HG03520 (cell line): ENCODE measurements at regions not wholly inside any gene's neighbourhood (a gene's known extent, or its start where the extent isn't known, plus 50 kb on each side); places are given as distances from the start of the nearest gene placed in this dataset.
A peak's percentile ranks its signal among the peaks of the same experiment; 100 is the strongest.

Experiments
- ATAC-seq: cut with Tn5 transposase; IDR thresholded peaks from one replicate; pipeline ENCODE4 v1.9.1; 2021; ENCODE audit warnings: mild to moderate bottlenecking, moderate library complexity; ENCODE audit not compliant: unreplicated experiment

- no peak for ATAC-seq
These were observed 123.0 kb upstream of the STAC start for GRCh38 chr3:36257158-36257852.

GRCh38 chr3:36258421-36258820 lies 121.9 kb upstream of the STAC start:
- no peak for ATAC-seq

- no peak for ATAC-seq
These were observed 120.7 kb upstream of the STAC start for GRCh38 chr3:36259580-36259979.

- no peak for ATAC-seq
These were observed 111.0 kb upstream of the STAC start for GRCh38 chr3:36269274-36269673.

GRCh38 chr3:36282766-36283165 lies 97.5 kb upstream of the STAC start:
- no peak for ATAC-seq

- ATAC-seq, result no peak
These were observed 85.0 kb upstream of the STAC start for GRCh38 chr3:36295296-36295695.

- no peak for ATAC-seq
These were observed 83.1 kb upstream of the STAC start for GRCh38 chr3:36297195-36297594.

- ATAC-seq, result no peak
These were observed 82.1 kb upstream of the STAC start for GRCh38 chr3:36298188-36298587.

GRCh38 chr3:36302158-36302509 lies 78.2 kb upstream of the STAC start:
- ATAC-seq, result no peak

- ATAC-seq, result no peak
These were observed 77.7 kb upstream of the STAC start for GRCh38 chr3:36302626-36303025.

- ATAC-seq, result no peak
These were observed 77.0 kb upstream of the STAC start for GRCh38 chr3:36303286-36303685.

GRCh38 chr3:36305929-36306520 lies 74.3 kb upstream of the STAC start:
- no peak for ATAC-seq

GRCh38 chr3:36309092-36309491 lies 71.2 kb upstream of the STAC start:
- no peak for ATAC-seq

GRCh38 chr3:36312351-36312750 lies 68.0 kb upstream of the STAC start:
- no peak for ATAC-seq

- peak; percentile 86 for ATAC-seq
These were observed 62.4 kb upstream of the STAC start for GRCh38 chr3:36317915-36318314.

GRCh38 chr3:36318621-36319200 lies 61.6 kb upstream of the STAC start:
- ATAC-seq, result no peak

- no peak for ATAC-seq
These were observed 60.6 kb upstream of the STAC start for GRCh38 chr3:36319680-36320079.
